ENCODE measurements at regions not wholly inside any gene's neighbourhood (a gene's known extent, or its start where the extent isn't known, plus 50 kb on each side); places are given as distances from the start of the nearest gene placed in this dataset.

DNA sequence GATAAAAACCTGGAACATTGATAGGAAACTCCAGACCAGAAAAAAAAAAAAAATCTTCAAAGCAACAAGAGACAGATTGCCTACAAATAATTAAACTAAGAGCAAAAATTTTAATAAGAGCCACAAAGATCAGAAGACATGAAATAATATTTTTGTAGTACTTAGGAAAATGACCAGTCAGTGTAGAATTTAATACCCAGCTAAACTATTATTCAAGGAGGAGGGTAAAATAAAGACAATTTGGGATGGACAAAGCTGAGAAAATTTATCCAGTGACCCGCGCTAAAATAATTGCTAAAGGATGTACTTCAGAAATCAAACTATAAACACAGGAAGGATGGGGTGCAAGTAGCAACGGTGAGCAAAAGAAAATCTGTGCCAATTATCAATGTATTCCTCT lies 133.2 kb downstream of the AQP9 start:
- no peak for DNase-seq (ENCODE audit: low read depth)
- H3K4me3 ChIP-seq (ENCODE audit: low read length): no peak overlapping the region
- no peak for TF ChIP-seq CTCF (conservative IDR thresholded peaks at IDR 0.05; ENCODE audit: low read length)

DNA sequence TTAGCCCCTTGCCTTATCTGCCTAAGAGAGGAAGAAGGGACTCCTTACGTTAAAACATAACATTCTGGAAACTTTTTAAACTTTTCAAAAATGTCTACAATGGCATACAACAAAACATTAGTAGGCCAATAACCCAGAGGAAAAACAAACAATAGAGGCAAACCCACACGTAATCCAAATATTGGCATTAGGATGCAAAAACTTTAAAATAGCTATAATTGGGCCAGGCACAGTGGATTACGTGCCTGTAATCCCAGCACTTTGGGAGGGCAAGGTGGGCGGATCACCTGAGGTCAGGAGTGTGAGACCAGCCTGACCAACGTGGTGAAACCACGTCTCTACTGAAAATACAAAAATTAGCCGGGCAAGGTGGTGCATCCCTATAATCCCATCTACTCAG lies 134.9 kb downstream of the AQP9 start:
- DNase-seq (ENCODE audit: low read depth): no peak
- TF ChIP-seq CTCF (conservative IDR thresholded peaks at IDR 0.05; ENCODE audit: low read length): no peak
- no peak overlapping the region for H3K4me3 ChIP-seq (ENCODE audit: low read length)

DNA sequence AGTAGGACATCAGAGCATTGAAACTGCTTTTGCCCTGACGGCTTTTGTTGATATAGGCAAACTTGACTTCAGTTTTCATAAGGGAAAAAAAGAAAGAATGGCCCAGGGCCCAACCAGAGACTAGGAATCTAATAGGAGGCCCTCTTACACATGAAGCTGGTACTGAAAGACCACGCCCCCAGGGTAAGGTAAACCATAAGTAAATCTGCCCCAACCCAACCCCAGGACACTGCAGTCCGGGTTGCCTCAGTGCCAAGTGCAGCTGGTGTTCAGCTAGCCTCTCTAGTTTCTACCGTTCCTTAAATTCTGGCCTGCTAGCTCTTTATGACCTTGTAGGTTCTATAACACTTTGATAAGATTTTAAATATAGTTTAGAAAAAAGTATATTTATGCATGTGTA lies 136.7 kb downstream of the AQP9 start:
- DNase-seq (ENCODE audit: low read depth): no peak
- H3K4me3 ChIP-seq (ENCODE audit: low read length): no peak overlapping the region
- no peak for TF ChIP-seq CTCF (conservative IDR thresholded peaks at IDR 0.05; ENCODE audit: low read length)

GRCh38 chr15:58275785-58276184 lies 137.6 kb downstream of the AQP9 start:
- DNase-seq (ENCODE audit: low read depth): no peak
- no peak for TF ChIP-seq CTCF (conservative IDR thresholded peaks at IDR 0.05; ENCODE audit: low read length)
- no peak overlapping the region for H3K4me3 ChIP-seq (ENCODE audit: low read length)

- no peak for TF ChIP-seq CTCF (conservative IDR thresholded peaks at IDR 0.05; ENCODE audit: low read length)
- DNase-seq (ENCODE audit: low read depth): no peak
- H3K4me3 ChIP-seq (ENCODE audit: low read length): no peak overlapping the region
These were observed 138.7 kb downstream of the AQP9 start for GRCh38 chr15:58276924-58277323.

DNA sequence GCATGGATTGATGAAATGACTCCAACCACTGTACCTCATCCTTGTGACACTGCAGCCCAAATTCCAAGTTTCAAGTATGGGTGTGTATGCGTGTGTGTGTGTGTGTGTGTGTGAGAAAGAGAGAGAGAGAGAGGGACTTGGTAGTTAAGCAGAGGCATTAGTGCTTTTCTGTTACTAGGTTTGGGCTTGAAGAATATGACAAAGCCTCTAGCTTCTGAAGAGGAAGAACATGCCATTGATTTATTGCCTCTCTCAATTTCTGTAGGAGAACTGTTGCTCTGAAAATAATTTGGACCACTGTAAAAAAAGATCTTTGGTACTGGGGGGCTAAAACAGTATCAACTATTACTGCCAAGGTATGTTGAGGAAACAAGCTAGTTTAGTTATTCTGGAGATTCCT lies 139.2 kb downstream of the AQP9 start:
- DNase-seq (ENCODE audit: low read depth): no peak
- no peak overlapping the region for H3K4me3 ChIP-seq (ENCODE audit: low read length)
- no peak for TF ChIP-seq CTCF (conservative IDR thresholded peaks at IDR 0.05; ENCODE audit: low read length)

GRCh38 chr15:58279106-58279505 lies 140.9 kb downstream of the AQP9 start:
- TF ChIP-seq CTCF (conservative IDR thresholded peaks at IDR 0.05; ENCODE audit: low read length): no peak
- DNase-seq (ENCODE audit: low read depth): no peak
- no peak overlapping the region for H3K4me3 ChIP-seq (ENCODE audit: low read length)

All from AG10803 (cell line).